GM12873 (cell line): ENCODE measurements at regions not wholly inside any gene's neighbourhood (a gene's known extent, or its start where the extent isn't known, plus 50 kb on each side); places are given as distances from the start of the nearest gene placed in this dataset.

Experiments used
- TF ChIP-seq, protein P1 (sequence below): IDR thresholded peaks from 2 replicates; pipeline ENCODE4 v1.5.1; 2012; ENCODE audit warnings: low read depth, mild to moderate bottlenecking, moderate library complexity, low read length, control low read depth; ENCODE audit not compliant: insufficient read depth; ENCODE audit errors: missing control alignments

DNA sequence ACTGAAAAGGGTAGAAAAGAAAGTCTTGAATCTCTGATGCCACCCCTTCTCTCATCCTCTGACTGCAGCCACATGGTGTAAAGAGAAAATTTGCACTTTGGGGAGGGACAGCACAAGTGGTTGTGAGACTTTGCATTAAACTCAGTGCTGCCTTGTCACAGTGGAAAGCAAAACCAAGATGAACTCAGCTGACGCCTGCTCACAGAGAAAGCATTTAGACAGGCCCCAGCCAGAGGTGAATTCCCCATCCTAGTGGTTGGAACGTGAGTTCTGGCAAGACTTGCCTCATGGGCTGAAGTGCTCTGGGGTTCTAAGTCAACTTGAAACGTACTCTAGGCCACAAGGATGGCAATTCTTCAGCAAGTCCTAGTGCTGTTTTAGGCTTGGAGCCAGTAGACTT lies 1101.4 kb downstream of the ADGRL3 start:
- TF ChIP-seq, protein P1, sequence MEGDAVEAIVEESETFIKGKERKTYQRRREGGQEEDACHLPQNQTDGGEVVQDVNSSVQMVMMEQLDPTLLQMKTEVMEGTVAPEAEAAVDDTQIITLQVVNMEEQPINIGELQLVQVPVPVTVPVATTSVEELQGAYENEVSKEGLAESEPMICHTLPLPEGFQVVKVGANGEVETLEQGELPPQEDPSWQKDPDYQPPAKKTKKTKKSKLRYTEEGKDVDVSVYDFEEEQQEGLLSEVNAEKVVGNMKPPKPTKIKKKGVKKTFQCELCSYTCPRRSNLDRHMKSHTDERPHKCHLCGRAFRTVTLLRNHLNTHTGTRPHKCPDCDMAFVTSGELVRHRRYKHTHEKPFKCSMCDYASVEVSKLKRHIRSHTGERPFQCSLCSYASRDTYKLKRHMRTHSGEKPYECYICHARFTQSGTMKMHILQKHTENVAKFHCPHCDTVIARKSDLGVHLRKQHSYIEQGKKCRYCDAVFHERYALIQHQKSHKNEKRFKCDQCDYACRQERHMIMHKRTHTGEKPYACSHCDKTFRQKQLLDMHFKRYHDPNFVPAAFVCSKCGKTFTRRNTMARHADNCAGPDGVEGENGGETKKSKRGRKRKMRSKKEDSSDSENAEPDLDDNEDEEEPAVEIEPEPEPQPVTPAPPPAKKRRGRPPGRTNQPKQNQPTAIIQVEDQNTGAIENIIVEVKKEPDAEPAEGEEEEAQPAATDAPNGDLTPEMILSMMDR, result no peak

DNA sequence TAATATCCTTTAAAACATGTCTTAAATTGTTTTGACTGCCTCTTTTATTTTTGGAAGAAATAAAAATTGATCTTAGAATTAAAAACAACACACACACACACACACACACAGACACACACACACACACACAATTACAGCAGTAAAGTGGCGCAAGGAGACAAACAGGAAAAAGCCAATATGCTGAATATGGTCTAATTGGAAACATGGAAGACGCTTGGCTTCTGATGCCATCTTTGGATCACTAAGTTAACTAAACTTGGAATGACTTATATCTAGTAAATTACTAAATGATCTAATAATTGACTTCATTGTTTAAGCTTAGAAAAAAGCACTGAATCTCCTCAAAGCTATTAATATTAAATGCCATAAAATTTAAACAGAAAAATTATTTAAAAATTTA lies 1093.4 kb downstream of the ADGRL3 start:
- TF ChIP-seq, protein P1, result no peak

DNA sequence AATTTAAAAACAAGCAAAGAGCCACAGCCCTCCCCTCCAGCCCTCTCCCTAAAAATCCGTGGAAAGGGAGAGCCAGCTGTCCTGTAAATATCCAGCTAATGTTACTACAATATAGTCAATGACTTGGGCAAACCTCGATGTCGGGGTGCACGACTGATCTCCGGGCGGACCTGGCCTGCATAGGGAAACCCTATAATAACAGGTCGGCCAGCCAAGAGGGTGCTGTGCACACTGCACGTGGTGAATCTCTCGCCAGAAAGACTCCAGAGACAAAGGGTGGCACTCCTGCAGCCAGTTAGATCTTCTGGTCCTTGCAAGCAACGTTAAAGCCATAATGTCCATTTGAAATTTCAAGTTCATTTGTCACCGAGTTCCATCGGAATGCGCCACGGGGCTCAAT lies 1092.8 kb downstream of the ADGRL3 start:
- TF ChIP-seq, protein P1, result no peak

DNA sequence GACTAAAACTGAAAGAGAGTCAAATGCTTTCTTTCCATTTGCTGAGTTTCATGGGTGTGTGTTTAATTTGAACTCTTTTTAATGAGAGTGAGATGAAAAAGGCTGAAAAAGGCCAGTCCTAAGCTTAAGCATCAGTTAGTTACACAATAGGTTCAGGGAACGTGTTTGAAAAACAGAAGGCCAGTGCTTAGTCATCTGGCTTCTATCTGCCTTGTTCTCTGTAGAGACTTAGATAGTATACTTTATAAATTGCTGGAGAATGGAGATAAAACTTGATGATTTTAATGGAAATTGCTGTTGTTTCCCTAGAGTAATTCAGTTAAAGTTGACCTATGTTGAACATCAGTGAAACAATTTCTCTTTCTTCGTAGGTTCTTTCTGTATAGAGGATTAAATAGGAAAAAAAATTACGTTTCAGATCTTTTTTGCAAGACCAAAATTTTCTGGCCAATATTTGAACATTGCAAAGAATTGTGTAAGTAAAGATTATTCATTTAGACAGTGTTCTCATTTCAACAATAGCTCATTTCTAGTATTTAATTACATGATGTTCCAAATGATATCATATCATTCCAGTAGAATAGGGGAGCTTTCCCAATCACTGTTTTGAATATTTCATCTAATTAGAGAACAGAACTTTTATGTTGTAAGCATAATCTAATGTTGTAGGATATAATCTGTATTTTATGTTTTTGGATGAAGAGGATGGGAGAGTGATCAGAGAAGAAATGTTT lies 1088.8 kb downstream of the ADGRL3 start:
- TF ChIP-seq, protein P1, result no peak

DNA sequence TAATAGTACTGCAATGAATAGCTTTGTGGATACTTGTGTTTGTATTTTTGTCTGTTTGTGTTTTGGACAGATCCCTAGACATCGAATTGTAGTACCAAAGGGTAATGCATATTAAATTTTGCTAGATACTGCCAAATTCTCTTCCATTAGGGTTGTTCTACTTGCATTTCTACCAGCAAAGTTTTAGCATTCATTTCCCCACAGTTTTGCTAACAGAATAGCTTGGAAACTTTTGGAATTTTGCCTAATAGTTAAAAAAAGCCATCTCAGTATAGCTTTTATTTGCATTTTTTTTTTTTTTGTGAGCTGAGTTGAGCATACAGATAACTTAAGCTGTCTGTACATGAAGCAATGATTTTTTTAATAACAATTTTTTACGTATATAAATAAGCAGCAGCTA lies 1084.9 kb downstream of the ADGRL3 start:
- TF ChIP-seq, protein P1, result no peak

DNA sequence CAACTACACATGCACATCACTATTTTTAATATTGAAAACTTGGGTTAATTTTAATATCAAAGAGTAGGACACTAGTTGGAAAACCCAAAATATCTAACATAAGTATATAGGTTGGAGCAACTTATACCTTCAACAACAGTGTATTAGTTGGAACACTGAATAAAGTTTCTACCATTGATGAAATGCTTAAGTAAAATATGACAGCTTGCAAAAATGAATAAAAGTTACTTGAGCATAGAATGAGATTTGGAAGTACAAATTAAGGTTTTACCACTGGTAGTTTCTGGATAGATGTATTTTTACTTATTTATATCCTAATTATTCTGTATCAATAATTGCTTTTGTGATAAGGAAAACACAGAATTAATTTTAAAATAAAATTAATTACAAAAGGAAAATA lies 1079.6 kb downstream of the ADGRL3 start:
- TF ChIP-seq, protein P1, result no peak

DNA sequence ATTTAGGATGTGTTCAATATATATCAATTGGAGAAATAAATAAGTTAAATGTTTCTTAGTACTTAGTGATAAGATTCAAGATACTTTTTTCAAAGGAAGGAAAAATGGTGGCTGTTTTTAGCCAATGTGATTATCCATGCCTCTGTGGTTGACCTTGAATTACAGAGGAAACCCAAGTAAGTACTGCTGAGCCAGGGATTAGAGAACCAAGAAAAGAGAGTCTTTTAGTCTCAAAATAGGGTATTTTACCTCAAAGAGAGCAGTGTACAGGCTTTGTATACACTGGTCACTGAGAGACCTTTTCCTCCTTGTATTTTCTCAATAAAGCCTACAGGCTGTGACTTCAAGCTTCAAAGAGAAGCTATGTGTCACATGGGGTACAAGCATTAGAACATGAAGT lies 1075.3 kb downstream of the ADGRL3 start:
- TF ChIP-seq, protein P1, result no peak

DNA sequence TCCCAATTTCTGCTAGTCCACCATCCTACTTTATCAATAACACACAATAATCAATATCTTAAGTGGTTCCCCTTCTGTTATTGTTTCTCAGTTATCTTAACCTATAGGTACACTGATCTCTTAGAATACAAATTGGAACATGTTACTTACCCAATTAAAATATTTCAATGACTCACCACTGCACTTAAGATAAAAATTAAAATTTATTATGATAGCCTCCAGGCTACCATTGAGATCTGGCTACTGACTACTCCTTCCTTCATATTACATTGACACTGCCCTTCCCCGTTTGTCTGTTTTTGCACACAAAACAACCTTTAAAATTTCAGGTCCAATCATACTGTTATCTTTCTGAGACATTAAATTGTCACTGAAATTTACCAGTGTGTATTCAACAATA lies 1074.7 kb downstream of the ADGRL3 start:
- TF ChIP-seq, protein P1, result no peak
